ENCODE measurements at regions not wholly inside any gene's neighbourhood (a gene's known extent, or its start where the extent isn't known, plus 50 kb on each side); places are given as distances from the start of the nearest gene placed in this dataset.

DNA sequence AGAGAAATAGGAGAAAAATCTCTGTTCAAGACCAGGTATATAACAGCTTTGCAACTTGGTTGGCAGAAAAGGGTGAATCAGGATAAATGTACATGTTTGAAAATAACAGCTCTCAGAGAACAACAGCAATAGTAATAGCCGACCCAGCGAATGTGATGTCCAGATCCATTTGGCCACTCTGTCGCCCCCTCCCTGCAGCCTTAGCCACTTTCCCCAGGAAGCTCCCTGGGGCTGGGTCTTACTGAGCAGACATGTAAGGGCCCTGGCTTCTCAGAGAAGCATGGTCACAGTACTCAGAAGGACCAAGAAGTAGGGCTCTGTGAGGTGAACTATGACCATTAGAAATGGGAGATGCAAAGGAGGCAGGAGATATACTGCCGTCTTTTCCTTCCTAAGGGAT is 154.1 kb upstream of the SNX19 start:
- H3K27ac Mint-ChIP-seq: no peak overlapping the region
- H3K36me3 Mint-ChIP-seq (ENCODE audit: low read depth): no peaks in the 10 kb centered on the region
- no peaks in the 10 kb centered on the region for H3K9me3 Mint-ChIP-seq
- no peak overlapping the region for H3K4me3 Mint-ChIP-seq
- intact Hi-C loops (cut with micrococcal nuclease): no loop called here
- H3K4me1 Mint-ChIP-seq (ENCODE audit: low read depth): peaks cover 5% of the 10 kb centered on the region
- no peaks in the 10 kb centered on the region for H3K27me3 Mint-ChIP-seq

DNA sequence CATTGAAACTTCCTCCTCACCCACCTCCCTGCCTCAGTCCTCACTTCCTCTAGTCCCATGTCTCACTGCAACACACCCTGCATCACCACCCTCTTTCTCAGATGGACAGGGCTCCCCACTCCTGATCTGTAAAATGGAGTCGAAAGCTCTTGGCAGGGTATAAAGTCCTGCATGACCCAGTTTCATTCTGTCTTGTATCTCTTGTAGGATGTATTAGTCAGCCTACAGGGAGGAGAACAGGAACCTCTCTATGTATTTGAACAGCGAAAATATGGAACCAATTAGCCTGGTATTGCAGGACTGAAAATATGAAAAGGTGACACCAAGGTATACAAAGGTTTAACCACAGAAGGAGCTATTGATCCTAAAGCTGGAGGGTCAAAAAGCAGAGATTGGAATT is 156.9 kb upstream of the SNX19 start:
- Mint-ChIP-seq H3K4me3 (no peak overlapping the region), H3K27ac (no peak overlapping the region), H3K36me3 (ENCODE audit: low read depth) (no peaks in the 10 kb centered on the region), H3K4me1 (ENCODE audit: low read depth) (peaks cover 5% of the 10 kb centered on the region), H3K9me3 (no peaks in the 10 kb centered on the region), H3K27me3 (no peaks in the 10 kb centered on the region)
- intact Hi-C loops (cut with micrococcal nuclease): no loop called here

GRCh38 chr11:131074573-131074972 is 158.3 kb upstream of the SNX19 start:
- Mint-ChIP-seq H3K36me3 (ENCODE audit: low read depth) (no peaks in the 10 kb centered on the region), H3K27ac (no peak overlapping the region), H3K9me3 (no peaks in the 10 kb centered on the region), H3K4me3 (no peak overlapping the region), H3K27me3 (no peaks in the 10 kb centered on the region), H3K4me1 (ENCODE audit: low read depth) (peaks cover 5% of the 10 kb centered on the region)
- intact Hi-C loops (cut with micrococcal nuclease): no loop called here

DNA sequence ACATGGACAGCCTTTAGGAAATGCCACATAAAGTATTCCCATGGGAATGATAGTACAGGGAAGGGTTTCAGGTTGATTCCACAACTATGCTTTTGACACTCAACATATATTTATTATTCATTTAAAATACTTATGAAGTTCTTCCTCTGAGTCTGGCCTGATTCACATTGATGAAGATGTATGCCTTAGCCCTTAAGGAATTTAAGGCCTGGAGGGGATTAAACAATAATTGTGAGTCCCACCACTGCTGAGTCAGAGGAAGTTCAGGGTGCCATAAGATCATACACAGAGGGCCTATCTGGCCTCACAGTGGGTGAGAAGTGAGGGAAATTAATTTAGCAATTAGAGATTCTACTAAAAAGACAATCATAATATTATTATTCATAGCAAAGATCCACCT is 161.1 kb upstream of the SNX19 start:
- H3K9me3 Mint-ChIP-seq: no peaks in the 10 kb centered on the region

GRCh38 chr11:131079036-131079435 is 162.8 kb upstream of the SNX19 start:
- Mint-ChIP-seq H3K4me1 (ENCODE audit: low read depth) (peaks cover 5% of the 10 kb centered on the region), H3K27me3 (no peaks in the 10 kb centered on the region), H3K4me3 (no peak overlapping the region), H3K9me3 (no peaks in the 10 kb centered on the region), H3K27ac (no peak overlapping the region), H3K36me3 (ENCODE audit: low read depth) (no peaks in the 10 kb centered on the region)
- intact Hi-C loops (cut with micrococcal nuclease): no loop called here

More for the DNA sequence above, 161.1 kb upstream of the SNX19 start:
- H3K36me3 Mint-ChIP-seq (ENCODE audit: low read depth): no peaks in the 10 kb centered on the region
- H3K4me3 Mint-ChIP-seq: no peak overlapping the region
- H3K27ac Mint-ChIP-seq: no peak overlapping the region
- peaks cover 5% of the 10 kb centered on the region for H3K4me1 Mint-ChIP-seq (ENCODE audit: low read depth)
- no peaks in the 10 kb centered on the region for H3K27me3 Mint-ChIP-seq
- intact Hi-C loops (cut with micrococcal nuclease): no loop called here

GRCh38 chr11:131089727-131090245 is 173.5 kb upstream of the SNX19 start:
- Mint-ChIP-seq H3K4me1 (ENCODE audit: low read depth) (no peaks in the 10 kb centered on the region), H3K27me3 (no peaks in the 10 kb centered on the region), H3K27ac (no peak overlapping the region), H3K9me3 (no peaks in the 10 kb centered on the region), H3K4me3 (no peak overlapping the region), H3K36me3 (ENCODE audit: low read depth) (no peaks in the 10 kb centered on the region)
- intact Hi-C loops (cut with micrococcal nuclease): no loop called here

DNA sequence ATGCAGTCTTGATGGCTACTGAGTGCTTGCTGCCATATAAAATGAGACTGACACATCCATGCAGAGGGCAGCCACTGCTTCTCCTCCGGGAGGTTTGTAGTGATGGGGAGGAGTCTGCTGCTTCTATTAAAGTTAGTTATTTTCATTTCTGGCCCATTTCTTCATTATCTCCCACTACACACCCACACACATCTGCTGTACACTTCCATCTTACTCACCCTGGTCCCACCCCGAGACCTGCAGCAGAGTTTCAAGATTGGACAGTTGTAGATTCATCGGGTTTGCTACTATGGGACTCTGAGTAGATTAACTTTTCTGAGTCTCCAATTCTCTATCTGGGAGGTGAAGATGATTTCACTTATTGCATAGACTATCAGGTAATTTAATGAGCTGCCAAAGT is 176.2 kb upstream of the SNX19 start:
- Mint-ChIP-seq H3K27me3 (no peaks in the 10 kb centered on the region), H3K9me3 (no peaks in the 10 kb centered on the region), H3K4me3 (no peak overlapping the region), H3K4me1 (ENCODE audit: low read depth) (no peaks in the 10 kb centered on the region), H3K36me3 (ENCODE audit: low read depth) (no peaks in the 10 kb centered on the region), H3K27ac (no peak overlapping the region)
- intact Hi-C loops (cut with micrococcal nuclease): no loop called here

DNA sequence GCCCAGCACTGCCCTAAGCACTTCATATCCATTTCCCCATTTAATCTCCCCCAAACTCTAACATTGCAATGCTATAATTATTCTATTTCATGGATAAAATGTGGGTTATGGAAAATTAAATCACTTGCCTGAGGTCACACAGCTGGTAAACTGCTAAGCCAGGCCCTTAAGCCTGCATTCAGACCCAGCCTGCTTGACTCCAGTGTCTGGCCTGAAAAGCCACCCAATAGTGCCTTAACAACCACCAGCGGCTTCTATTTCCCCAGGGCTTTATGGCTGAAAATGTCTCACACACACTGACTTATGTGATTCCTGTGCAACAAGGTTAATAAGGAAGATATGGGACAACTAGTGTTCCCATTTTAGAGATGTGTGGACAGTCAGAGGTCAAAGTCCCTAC is 178.5 kb upstream of the SNX19 start:
- Mint-ChIP-seq H3K4me3 (no peak overlapping the region), H3K4me1 (ENCODE audit: low read depth) (no peaks in the 10 kb centered on the region), H3K9me3 (no peaks in the 10 kb centered on the region), H3K36me3 (ENCODE audit: low read depth) (no peaks in the 10 kb centered on the region), H3K27me3 (no peaks in the 10 kb centered on the region), H3K27ac (no peak overlapping the region)
- intact Hi-C loops (cut with micrococcal nuclease): no loop called here

- Mint-ChIP-seq H3K4me3 (no peak overlapping the region), H3K9me3 (no peaks in the 10 kb centered on the region), H3K27ac (no peak overlapping the region), H3K36me3 (ENCODE audit: low read depth) (no peaks in the 10 kb centered on the region), H3K27me3 (no peaks in the 10 kb centered on the region), H3K4me1 (ENCODE audit: low read depth) (no peaks in the 10 kb centered on the region)
- intact Hi-C loops (cut with micrococcal nuclease): no loop called here
These were observed 179.4 kb upstream of the SNX19 start for GRCh38 chr11:131095511-131096185.

DNA sequence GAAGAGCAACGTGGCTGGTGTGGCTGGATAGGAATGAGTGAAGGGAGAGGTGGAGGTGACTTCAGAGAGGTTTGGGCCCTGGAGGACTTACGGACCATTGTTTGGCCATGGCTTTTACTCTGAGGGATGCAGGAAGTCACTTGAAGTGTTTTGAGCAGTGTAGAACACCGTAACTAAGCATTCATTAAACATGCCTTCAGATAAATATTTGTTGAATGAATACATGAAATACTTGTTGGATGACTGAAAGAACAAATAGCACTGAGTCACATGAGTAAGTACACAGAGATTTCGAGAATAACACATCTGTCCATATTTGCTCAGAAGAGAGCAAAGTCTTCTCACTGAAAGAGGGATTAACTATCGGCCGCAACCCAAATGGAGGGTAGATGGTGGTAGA is 182.7 kb upstream of the SNX19 start:
- no peaks in the 10 kb centered on the region for H3K9me3 Mint-ChIP-seq
- H3K27ac Mint-ChIP-seq: no peak overlapping the region
- intact Hi-C loops (cut with micrococcal nuclease): no loop called here
- H3K27me3 Mint-ChIP-seq: no peaks in the 10 kb centered on the region
- H3K4me1 Mint-ChIP-seq (ENCODE audit: low read depth): no peaks in the 10 kb centered on the region
- H3K36me3 Mint-ChIP-seq (ENCODE audit: low read depth): no peaks in the 10 kb centered on the region
- H3K4me3 Mint-ChIP-seq: no peak overlapping the region

DNA sequence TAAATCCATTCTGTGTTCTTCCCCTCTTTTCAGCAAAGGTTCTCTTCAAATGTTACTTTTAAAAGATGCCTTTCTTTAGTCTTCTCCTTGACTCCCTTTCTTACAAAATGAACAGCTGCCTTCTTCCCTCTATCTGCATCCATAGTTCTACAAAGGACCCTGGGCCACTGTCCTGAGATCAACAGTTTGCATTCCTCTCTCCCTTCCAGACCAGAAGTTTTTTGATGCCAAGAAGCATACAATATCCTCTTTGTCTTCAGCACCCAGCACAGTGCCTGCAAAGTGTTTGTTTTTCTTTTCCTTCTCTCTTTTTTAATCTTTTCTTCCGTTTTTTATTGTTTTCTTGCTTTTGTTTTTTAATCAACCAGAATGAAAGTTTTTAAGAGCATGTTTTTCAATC is 183.5 kb upstream of the SNX19 start:
- intact Hi-C loops (cut with micrococcal nuclease): no loop called here
- H3K36me3 Mint-ChIP-seq (ENCODE audit: low read depth): no peaks in the 10 kb centered on the region
- H3K9me3 Mint-ChIP-seq: no peaks in the 10 kb centered on the region
- no peaks in the 10 kb centered on the region for H3K4me1 Mint-ChIP-seq (ENCODE audit: low read depth)
- no peak overlapping the region for H3K27ac Mint-ChIP-seq
- no peaks in the 10 kb centered on the region for H3K27me3 Mint-ChIP-seq
- H3K4me3 Mint-ChIP-seq: no peak overlapping the region

DNA sequence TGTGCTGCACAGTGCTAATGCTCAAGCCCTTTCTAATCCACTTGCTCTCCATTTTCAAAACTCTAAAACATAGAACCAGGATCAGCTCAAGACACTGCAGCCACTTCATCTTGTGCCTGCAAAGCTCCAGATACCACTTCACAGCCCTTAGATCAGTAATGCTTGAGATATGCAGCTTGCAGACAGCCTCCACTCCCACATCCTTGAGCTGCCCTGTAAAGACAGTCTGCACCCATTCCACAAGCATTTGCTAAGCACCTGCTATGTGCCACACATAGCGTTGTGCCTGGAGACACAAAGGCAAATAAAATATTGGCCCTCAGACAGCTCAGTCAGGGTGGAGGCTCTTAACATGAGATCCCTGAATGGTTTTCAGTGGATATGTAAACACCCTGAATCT is 192.5 kb upstream of the SNX19 start:
- H3K36me3 Mint-ChIP-seq (ENCODE audit: low read depth): no peaks in the 10 kb centered on the region
- intact Hi-C loops (cut with micrococcal nuclease): no loop called here
- no peak overlapping the region for H3K4me3 Mint-ChIP-seq
- H3K9me3 Mint-ChIP-seq: peaks cover 12% of the 10 kb centered on the region
- H3K27me3 Mint-ChIP-seq: no peaks in the 10 kb centered on the region
- H3K4me1 Mint-ChIP-seq (ENCODE audit: low read depth): no peaks in the 10 kb centered on the region
- H3K27ac Mint-ChIP-seq: no peak overlapping the region

- intact Hi-C loops (cut with micrococcal nuclease): no loop called here
- Mint-ChIP-seq H3K9me3 (peaks cover 12% of the 10 kb centered on the region), H3K27me3 (no peaks in the 10 kb centered on the region), H3K4me1 (ENCODE audit: low read depth) (no peaks in the 10 kb centered on the region), H3K27ac (no peak overlapping the region), H3K4me3 (no peak overlapping the region), H3K36me3 (ENCODE audit: low read depth) (no peaks in the 10 kb centered on the region)
These were observed 193.0 kb upstream of the SNX19 start for GRCh38 chr11:131109257-131109656.

GRCh38 chr11:131109790-131110189 is 193.5 kb upstream of the SNX19 start:
- intact Hi-C loops (cut with micrococcal nuclease): no loop called here
- Mint-ChIP-seq H3K27ac (no peak overlapping the region), H3K4me1 (ENCODE audit: low read depth) (no peaks in the 10 kb centered on the region), H3K27me3 (no peaks in the 10 kb centered on the region), H3K9me3 (peaks cover 12% of the 10 kb centered on the region), H3K4me3 (no peak overlapping the region), H3K36me3 (ENCODE audit: low read depth) (no peaks in the 10 kb centered on the region)

GRCh38 chr11:131111775-131112174 is 195.5 kb upstream of the SNX19 start:
- intact Hi-C loops (cut with micrococcal nuclease): no loop called here
- H3K4me1 Mint-ChIP-seq (ENCODE audit: low read depth): no peaks in the 10 kb centered on the region
- H3K9me3 Mint-ChIP-seq: peaks cover 12% of the 10 kb centered on the region
- no peak overlapping the region for H3K27ac Mint-ChIP-seq
- H3K36me3 Mint-ChIP-seq (ENCODE audit: low read depth): no peaks in the 10 kb centered on the region
- no peaks in the 10 kb centered on the region for H3K27me3 Mint-ChIP-seq
- H3K4me3 Mint-ChIP-seq: no peak overlapping the region

All from dendritic cell treated with granulocyte-macrophage colony-stimulating factor and Interleukin-4, amounts not matched to agents 40 ng/mL and 50 ng/mL, for 4 days (primary cell).